ENCODE measurements at regions not wholly inside any gene's neighbourhood (a gene's known extent, or its start where the extent isn't known, plus 50 kb on each side); places are given as distances from the start of the nearest gene placed in this dataset.
"Not testable (repeated sequence)": the region's sequence is repeated elsewhere in the genome, so short reads cannot be mapped to it uniquely, and the experiment has no call there.

DNA sequence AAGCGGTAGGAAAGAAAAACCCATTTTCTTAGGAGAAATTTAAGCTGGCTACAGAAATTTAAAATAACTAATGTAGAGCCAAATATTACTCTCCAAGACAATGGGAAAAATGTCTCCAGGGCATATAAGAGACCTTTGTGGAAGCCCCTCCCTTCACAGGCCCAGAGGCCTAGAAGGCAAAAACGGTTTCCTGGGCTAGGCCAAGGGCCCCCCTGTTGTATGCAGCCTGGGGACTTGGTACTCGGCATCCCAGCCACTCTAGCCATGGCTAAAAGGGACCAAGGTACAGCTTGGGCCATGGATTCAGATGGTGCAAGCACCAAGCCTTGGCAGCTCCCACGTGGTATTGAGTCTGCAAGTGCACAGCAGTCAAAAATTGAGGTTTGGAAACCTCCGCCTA, 90.1 kb downstream of the CGGBP1 start:
- Histone ChIP-seq H3K27me3 (ENCODE audit: control insufficient read depth, insufficient read depth, low read length) (no peaks in the 10 kb centered on the region), H3K36me3 (ENCODE audit: control insufficient read depth, insufficient read depth, low read length) (no peaks in the 10 kb centered on the region), H3K4me3 (ENCODE audit: low read depth, low read length) (no peak overlapping the region)
- DNase-seq (ENCODE audit: low read depth), result no peak
- TF ChIP-seq, protein P1, sequence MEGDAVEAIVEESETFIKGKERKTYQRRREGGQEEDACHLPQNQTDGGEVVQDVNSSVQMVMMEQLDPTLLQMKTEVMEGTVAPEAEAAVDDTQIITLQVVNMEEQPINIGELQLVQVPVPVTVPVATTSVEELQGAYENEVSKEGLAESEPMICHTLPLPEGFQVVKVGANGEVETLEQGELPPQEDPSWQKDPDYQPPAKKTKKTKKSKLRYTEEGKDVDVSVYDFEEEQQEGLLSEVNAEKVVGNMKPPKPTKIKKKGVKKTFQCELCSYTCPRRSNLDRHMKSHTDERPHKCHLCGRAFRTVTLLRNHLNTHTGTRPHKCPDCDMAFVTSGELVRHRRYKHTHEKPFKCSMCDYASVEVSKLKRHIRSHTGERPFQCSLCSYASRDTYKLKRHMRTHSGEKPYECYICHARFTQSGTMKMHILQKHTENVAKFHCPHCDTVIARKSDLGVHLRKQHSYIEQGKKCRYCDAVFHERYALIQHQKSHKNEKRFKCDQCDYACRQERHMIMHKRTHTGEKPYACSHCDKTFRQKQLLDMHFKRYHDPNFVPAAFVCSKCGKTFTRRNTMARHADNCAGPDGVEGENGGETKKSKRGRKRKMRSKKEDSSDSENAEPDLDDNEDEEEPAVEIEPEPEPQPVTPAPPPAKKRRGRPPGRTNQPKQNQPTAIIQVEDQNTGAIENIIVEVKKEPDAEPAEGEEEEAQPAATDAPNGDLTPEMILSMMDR (IDR thresholded peaks at IDR 0.05; ENCODE audit: insufficient read depth, low read length, poor library complexity, severe bottlenecking), result no peak

DNA sequence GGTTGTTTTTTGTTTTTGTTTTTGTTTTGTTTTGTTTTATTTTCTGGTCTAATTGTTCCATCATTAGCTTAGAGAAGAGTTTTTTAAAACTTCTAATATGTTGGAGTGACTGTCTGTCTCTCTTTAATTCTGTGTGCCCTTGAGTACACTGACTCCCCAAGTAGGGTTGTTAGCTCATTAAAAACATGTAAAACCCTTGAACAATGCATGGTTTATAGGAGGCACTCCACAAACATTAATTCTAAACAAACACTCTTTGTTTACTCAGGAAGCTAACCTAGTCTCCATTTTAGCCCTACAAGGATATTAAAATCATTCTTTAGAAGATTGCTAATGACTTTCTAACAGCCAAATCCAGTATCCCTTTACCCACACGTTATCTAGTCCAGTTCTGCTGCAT, 100.5 kb downstream of the CGGBP1 start:
- Histone ChIP-seq H3K4me3 (ENCODE audit: low read depth, low read length) (no peak overlapping the region), H3K36me3 (ENCODE audit: control insufficient read depth, insufficient read depth, low read length) (no peaks in the 10 kb centered on the region), H3K27me3 (ENCODE audit: control insufficient read depth, insufficient read depth, low read length) (no peaks in the 10 kb centered on the region)
- DNase-seq (ENCODE audit: low read depth), result no peak
- TF ChIP-seq, protein P1 (IDR thresholded peaks at IDR 0.05; ENCODE audit: insufficient read depth, low read length, poor library complexity, severe bottlenecking), result no peak

DNA sequence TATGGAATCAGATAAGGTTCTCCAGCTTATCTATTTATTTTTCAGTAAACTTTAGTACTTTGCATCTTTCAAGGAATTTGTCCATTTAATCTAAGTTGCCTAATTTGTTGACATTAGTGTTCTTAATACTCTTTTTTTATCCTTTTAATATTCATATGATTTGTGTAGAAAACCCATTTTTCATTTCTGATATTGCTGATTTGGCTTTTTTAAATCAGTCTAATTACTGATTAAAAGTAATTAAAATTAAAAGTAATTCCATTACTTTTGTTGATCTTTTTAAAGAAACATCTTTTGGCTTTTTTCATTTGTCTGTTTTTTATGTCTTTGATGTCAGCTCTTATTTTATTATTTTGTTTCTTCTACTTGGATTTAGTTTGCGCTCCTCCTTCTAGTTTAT, 101.2 kb downstream of the CGGBP1 start:
- no peaks in the 10 kb centered on the region for H3K27me3 ChIP-seq (ENCODE audit: control insufficient read depth, insufficient read depth, low read length)
- no peak for DNase-seq (ENCODE audit: low read depth)
- H3K4me3 ChIP-seq (ENCODE audit: low read depth, low read length), result no peak overlapping the region
- TF ChIP-seq, protein P1 (IDR thresholded peaks at IDR 0.05; ENCODE audit: insufficient read depth, low read length, poor library complexity, severe bottlenecking), result no peak
- H3K36me3 ChIP-seq (ENCODE audit: control insufficient read depth, insufficient read depth, low read length), result no peaks in the 10 kb centered on the region

DNA sequence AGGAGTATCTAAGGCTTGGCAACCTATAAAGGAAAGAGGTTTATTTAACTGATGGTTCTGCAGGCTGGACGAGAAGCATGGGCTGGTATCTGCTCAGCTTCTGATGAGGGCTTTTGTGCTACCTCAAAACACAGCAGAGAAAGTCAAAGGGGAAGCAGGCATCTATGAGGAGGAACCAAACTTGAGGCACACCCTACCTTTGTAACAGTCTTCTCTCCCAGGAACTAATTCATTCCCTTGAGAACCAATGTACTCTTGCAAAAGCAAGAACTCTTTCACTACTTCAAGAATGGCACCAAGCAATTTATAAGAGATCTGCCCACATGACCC, 109.0 kb downstream of the CGGBP1 start:
- Histone ChIP-seq H3K36me3 (ENCODE audit: control insufficient read depth, insufficient read depth, low read length) (no peaks in the 10 kb centered on the region), H3K27me3 (ENCODE audit: control insufficient read depth, insufficient read depth, low read length) (no peaks in the 10 kb centered on the region), H3K4me3 (ENCODE audit: low read depth, low read length) (no peak overlapping the region)
- TF ChIP-seq, protein P1 (IDR thresholded peaks at IDR 0.05; ENCODE audit: insufficient read depth, low read length, poor library complexity, severe bottlenecking), result no peak
- DNase-seq (ENCODE audit: low read depth), result no peak

DNA sequence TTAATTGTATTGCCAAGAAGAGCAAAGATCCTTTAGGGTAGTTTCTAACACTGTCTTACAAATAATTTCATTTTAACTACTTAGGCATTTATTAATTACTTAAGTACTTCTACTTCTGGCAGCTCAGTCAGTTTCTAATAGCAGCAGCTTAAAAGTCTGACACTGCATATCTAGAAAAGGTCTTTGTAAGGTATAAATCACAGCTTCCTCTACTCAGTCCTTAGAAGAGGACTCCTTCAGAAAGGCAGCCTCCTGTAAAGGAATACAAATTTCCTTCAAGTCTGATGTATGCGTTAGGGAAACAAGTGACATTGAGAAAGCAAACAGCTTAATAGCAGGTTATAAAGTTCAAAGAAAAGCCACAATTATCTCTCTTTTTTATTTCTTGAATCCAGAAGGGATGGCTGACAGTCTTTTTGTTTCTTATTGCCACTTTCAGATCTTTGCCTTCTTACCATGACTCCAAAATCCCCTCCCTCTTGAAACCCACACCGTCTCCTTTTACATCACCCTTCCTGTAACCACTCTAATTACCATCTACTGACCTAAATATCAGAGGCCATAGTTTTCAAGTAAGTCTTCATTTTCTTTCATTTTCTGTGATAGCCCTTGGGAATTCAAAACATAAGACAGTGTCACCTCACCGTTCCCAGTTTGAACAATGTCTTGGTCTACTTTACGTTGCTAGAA, 109.5 kb downstream of the CGGBP1 start:
- Histone ChIP-seq H3K36me3 (ENCODE audit: control insufficient read depth, insufficient read depth, low read length) (no peaks in the 10 kb centered on the region), H3K4me3 (ENCODE audit: low read depth, low read length) (no peak overlapping the region), H3K27me3 (ENCODE audit: control insufficient read depth, insufficient read depth, low read length) (no peaks in the 10 kb centered on the region)
- TF ChIP-seq, protein P1 (IDR thresholded peaks at IDR 0.05; ENCODE audit: insufficient read depth, low read length, poor library complexity, severe bottlenecking), result no peak
- no peak for DNase-seq (ENCODE audit: low read depth)

DNA sequence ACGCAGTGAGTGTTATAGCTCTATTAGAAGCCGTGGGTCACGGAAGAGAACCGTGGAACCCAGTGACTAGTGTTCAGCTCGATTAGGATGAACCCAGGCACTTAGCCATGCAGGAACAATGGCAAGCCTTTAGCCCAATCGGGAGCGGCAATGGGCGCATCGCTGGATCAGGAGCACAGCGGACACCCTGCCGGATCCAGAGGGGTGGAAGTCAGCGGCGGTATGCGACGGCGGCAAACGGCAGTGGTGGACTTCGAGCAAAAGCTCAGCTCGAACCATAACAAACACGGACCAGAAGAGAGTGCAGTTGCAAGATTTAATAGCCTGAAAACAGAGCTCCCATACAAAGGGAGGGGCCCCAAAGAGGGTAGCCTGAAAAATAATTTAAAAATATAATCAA, 112.8 kb downstream of the CGGBP1 start:
- not testable (repeated sequence) for H3K27me3 ChIP-seq (ENCODE audit: control insufficient read depth, insufficient read depth, low read length); H3K36me3 ChIP-seq (ENCODE audit: control insufficient read depth, insufficient read depth, low read length); H3K4me3 ChIP-seq (ENCODE audit: low read depth, low read length); DNase-seq (ENCODE audit: low read depth)

DNA sequence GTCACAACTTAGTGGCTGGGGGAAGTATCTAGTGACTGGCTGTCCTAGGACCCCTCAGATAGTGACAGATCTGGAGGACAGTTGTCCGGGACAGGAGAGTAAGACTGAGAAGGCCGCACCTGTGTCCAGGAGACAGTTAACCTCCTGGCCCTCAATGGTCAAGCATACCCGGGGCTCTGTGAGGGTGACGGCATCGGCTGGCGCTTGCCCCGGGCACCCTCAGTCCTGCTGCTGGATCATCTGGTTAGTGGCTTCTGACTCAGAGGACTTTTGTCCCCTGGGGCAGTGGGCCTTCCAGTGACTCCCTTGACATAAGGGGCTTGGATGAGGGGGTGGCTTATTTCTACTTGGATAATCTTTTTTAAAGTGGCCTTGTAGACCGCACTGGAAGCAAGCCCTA, 116.5 kb downstream of the CGGBP1 start:
- H3K36me3 ChIP-seq (ENCODE audit: control insufficient read depth, insufficient read depth, low read length); H3K4me3 ChIP-seq (ENCODE audit: low read depth, low read length); DNase-seq (ENCODE audit: low read depth); H3K27me3 ChIP-seq (ENCODE audit: control insufficient read depth, insufficient read depth, low read length): not testable (repeated sequence)

Data from kidney epithelial cell (primary cell).